ENCODE measurements at regions not wholly inside any gene's neighbourhood (a gene's known extent, or its start where the extent isn't known, plus 50 kb on each side); places are given as distances from the start of the nearest gene placed in this dataset.
A peak's percentile ranks its signal among the peaks of the same experiment; 100 is the strongest.
"Not testable (repeated sequence)": the region's sequence is repeated elsewhere in the genome, so short reads cannot be mapped to it uniquely, and the experiment has no call there.

DNA sequence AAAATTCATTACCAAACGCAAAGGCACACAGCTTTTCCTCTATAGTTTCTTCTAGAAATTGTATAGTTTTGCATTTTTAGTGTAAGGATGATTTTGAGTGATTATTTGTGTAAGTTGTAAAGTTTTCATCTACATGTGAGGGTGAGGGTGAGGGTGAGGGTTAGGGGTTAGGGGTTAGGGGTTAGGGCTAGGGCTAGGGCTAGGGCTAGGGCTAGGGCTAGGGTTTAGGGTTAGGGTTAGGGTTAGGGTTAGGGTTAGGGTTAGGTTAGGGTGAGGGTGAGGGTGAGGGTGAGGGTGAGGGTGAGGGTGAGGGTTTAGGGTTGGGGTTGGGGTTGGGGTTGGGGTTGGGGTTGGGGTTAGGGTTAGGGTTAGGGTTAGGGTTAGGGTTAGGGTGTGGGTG lies 167.6 kb downstream of the METRNL start:
- intact Hi-C loops (cut with micrococcal nuclease); POLR2A ChIA-PET; CTCF ChIA-PET: not testable (repeated sequence)

More for the DNA sequence above, 167.6 kb downstream of the METRNL start:
- H3K4me1 ChIP-seq (ENCODE audit: control insufficient read depth, extremely low read depth, insufficient read depth, low read length); FAIRE-seq; H3K27me3 ChIP-seq (ENCODE audit: control insufficient read depth in 2 of 2, insufficient read depth in 2 of 2, low read length in 2 of 2); H3K9me3 ChIP-seq (replicated peaks; ENCODE audit: control insufficient read depth, insufficient read depth, low read length); H3K9me1 ChIP-seq (replicated peaks; ENCODE audit: control insufficient read depth, extremely low read depth, insufficient read depth, low read length); H3K27ac ChIP-seq (ENCODE audit: insufficient read depth, low read depth, low read length); H3K4me2 ChIP-seq (ENCODE audit: insufficient read depth, low read length); BruUV-seq (replicated peaks); H3K9ac ChIP-seq (replicated peaks; ENCODE audit: extremely low read depth, insufficient read depth, low read length); H3K79me2 ChIP-seq (ENCODE audit: control insufficient read depth, insufficient read depth, low read length); H2AFZ ChIP-seq (ENCODE audit: low read depth, low read length); dilution Hi-C loops (cut with MboI; ENCODE audit: extremely low pct_ligation_motif_present, low sequenced_read_pairs); H4K20me1 ChIP-seq (replicated peaks; ENCODE audit: control insufficient read depth, extremely low read depth, insufficient read depth, low read length); H3K36me3 ChIP-seq (ENCODE audit: control insufficient read depth in 2 of 2, extremely low read depth in 1 of 2, insufficient read depth in 2 of 2, low read length in 2 of 2); H3K4me3 ChIP-seq (replicated peaks in 1 of 3; ENCODE audit: insufficient read depth in 1 of 3, low read depth in 1 of 3, low read length in 3 of 3): not testable (repeated sequence)
- peak; percentile 3 for DNase-seq (ENCODE audit: low read depth, low spot score)
